ENCODE measurements at regions not wholly inside any gene's neighbourhood (a gene's known extent, or its start where the extent isn't known, plus 50 kb on each side); places are given as distances from the start of the nearest gene placed in this dataset.

DNA sequence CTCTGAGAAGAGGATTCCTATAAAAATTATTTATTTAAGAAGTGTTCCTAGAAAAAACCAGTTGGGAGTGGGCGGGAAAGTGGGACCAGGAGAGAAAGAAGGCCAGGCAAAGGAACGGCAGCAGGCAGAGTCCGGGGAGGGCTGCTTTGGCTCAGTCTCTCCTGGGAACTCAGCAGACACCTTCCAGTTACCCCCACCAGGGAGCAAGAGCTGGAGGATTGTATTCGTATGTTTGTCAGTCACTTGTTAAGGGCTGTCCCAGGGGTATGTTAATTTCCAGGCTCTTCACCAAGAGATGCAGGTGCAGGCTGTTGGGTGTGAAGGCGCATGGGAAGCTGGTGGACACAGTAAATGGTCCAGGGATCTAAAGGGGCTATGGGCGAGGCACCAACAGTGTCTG lies 53.0 kb upstream of the CHD6 start:
- H3K36me3 ChIP-seq (ENCODE audit: control insufficient read depth in 3 of 3, insufficient read depth in 2 of 3, low read depth in 1 of 3, low read length in 3 of 3): no peaks in the 10 kb centered on the region
- peaks cover 0 to 6% (median 5%) of the 10 kb centered on the region in 3 donors for H3K27me3 ChIP-seq (ENCODE audit: control insufficient read depth in 3 of 3, insufficient read depth in 3 of 3, low read length in 3 of 3)
- H3K4me1 ChIP-seq (ENCODE audit: control insufficient read depth in 3 of 3, insufficient read depth in 2 of 3, low read depth in 1 of 3, low read length in 2 of 3): no peaks in the 10 kb centered on the region
- 75 to 86% (median 79%) methylated on average over 6 of the region's 6 CpGs for WGBS, 3 donors
- FAIRE-seq: no peak
- no peak overlapping the region for H3K4me3 ChIP-seq (ENCODE audit: low read depth in 1 of 3, low read length in 3 of 3)
- DNase-seq: no peak
- no peak overlapping the region for H3K27ac ChIP-seq (ENCODE audit: low read depth in 1 of 3, low read length in 2 of 3)
- H3K9me3 ChIP-seq (ENCODE audit: control insufficient read depth in 2 of 2, insufficient read depth in 1 of 2, low read depth in 1 of 2, low read length in 1 of 2): peaks cover 0 to 3% of the 10 kb centered on the region in 2 donors

DNA sequence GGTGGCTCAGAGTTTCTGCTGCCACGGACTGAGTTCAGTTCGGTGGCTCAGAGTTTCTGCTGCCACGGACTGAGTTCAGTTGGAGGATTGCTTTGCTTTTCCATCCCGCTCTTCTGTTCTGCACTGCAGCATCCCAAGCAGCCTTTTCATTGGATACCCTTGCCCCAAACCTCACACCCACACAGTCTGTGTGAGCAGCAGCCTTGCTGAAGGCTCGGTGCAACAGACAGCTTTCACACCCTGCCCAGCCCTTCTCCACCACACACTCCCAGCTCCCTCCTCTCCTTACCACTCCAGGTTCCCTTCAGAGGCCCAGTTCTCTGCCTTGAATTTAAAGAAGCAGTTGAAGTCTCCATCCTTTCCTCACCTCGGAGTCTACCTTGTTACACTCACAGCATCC lies 52.5 kb upstream of the CHD6 start:
- 72 to 77% (median 75%) methylated on average over 6 of the region's 6 CpGs for WGBS, 3 donors
- DNase-seq: no peak
- peaks cover 0 to 3% of the 10 kb centered on the region in 2 donors for H3K9me3 ChIP-seq (ENCODE audit: control insufficient read depth in 2 of 2, insufficient read depth in 1 of 2, low read depth in 1 of 2, low read length in 1 of 2)
- peaks cover 0 to 6% (median 5%) of the 10 kb centered on the region in 3 donors for H3K27me3 ChIP-seq (ENCODE audit: control insufficient read depth in 3 of 3, insufficient read depth in 3 of 3, low read length in 3 of 3)
- FAIRE-seq: no peak
- H3K4me1 ChIP-seq (ENCODE audit: control insufficient read depth in 3 of 3, insufficient read depth in 2 of 3, low read depth in 1 of 3, low read length in 2 of 3): no peaks in the 10 kb centered on the region
- no peaks in the 10 kb centered on the region for H3K36me3 ChIP-seq (ENCODE audit: control insufficient read depth in 3 of 3, insufficient read depth in 2 of 3, low read depth in 1 of 3, low read length in 3 of 3)
- no peak overlapping the region for H3K4me3 ChIP-seq (ENCODE audit: low read depth in 1 of 3, low read length in 3 of 3)
- no peak overlapping the region for H3K27ac ChIP-seq (ENCODE audit: low read depth in 1 of 3, low read length in 2 of 3)

DNA sequence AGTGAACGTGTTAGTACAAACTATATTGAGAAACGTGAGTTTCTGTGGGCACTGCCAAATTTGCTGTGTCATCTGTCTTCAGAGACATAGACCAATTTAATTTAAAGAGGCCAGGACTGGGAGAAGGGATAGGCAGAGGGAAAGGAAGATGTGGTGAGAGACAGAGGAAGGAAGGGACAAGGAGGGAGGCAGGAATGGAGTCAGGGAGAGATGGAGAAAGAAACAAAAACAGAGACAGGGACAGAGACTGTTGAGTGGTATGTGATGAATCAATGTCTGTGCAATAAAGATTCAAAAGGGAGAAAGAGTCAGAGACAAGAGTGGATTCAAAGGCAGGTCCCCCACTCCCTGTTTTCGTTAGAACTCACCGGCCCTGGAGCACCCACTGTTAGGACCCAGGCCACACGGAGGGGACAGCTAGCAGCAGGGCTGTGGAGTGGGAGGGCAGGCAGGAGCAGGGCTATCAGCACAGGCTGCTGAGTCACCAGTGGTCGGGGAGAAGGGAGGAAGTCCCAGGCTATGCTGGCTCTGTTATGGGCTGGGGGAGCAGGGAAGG lies 51.6 kb upstream of the CHD6 start:
- Histone ChIP-seq H3K36me3 (ENCODE audit: control insufficient read depth in 3 of 3, insufficient read depth in 2 of 3, low read depth in 1 of 3, low read length in 3 of 3) (no peaks in the 10 kb centered on the region), H3K4me3 (ENCODE audit: low read depth in 1 of 3, low read length in 3 of 3) (no peak overlapping the region), H3K4me1 (ENCODE audit: control insufficient read depth in 3 of 3, insufficient read depth in 2 of 3, low read depth in 1 of 3, low read length in 2 of 3) (no peaks in the 10 kb centered on the region), H3K9me3 (ENCODE audit: control insufficient read depth in 2 of 2, insufficient read depth in 1 of 2, low read depth in 1 of 2, low read length in 1 of 2) (peaks cover 0 to 3% of the 10 kb centered on the region in 2 donors), H3K27ac (ENCODE audit: low read depth in 1 of 3, low read length in 2 of 3) (no peak overlapping the region), H3K27me3 (ENCODE audit: control insufficient read depth in 3 of 3, insufficient read depth in 3 of 3, low read length in 3 of 3) (peaks cover 0 to 6% (median 5%) of the 10 kb centered on the region in 3 donors)
- DNase-seq: no peak
- FAIRE-seq: no peak
- 36 to 43% (median 38%) methylated on average over 6 of the region's 6 CpGs for WGBS, 3 donors

DNA sequence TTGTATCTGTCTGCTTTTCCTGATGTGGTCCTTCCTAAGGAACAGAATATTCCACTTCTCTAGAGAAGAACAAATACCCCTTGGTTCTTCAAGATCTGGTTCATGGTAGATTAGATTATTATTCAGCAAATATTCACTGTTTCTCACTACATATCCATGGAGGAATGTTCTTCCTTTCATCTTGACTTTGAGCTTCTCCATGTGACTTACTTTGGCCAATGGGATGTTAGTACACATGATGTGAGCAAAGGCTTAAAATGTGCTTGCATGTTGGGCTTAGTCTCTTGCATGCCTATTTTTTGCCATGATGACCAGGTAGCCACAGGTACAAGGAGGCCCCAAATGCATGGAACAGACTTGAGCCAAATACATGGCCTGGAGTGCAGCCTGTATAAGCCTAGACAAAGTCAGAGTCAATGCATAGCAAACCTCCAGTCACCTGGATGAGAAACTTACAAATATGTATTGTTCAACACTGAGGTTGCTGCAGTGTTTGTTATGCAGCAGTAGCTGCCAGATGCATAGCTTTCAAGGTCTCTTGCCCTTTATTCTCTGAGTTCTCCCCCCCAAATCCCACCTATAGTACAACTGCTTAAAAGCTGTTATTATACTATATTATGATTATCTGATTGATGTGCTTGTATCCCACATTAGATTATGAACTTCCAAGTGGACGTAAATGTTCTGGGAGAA lies 50.0 kb upstream of the CHD6 start:
- WGBS, 3 donors: 84 to 92% (median 89%) methylated on average over 1 of the region's 1 CpG
- FAIRE-seq (no peak), DNase-seq (no peak)
- H3K4me1 ChIP-seq (ENCODE audit: control insufficient read depth in 3 of 3, insufficient read depth in 2 of 3, low read depth in 1 of 3, low read length in 2 of 3): no peaks in the 10 kb centered on the region
- peaks cover 0 to 3% of the 10 kb centered on the region in 2 donors for H3K9me3 ChIP-seq (ENCODE audit: control insufficient read depth in 2 of 2, insufficient read depth in 1 of 2, low read depth in 1 of 2, low read length in 1 of 2)
- peaks cover 0 to 6% (median 5%) of the 10 kb centered on the region in 3 donors for H3K27me3 ChIP-seq (ENCODE audit: control insufficient read depth in 3 of 3, insufficient read depth in 3 of 3, low read length in 3 of 3)
- no peak overlapping the region for H3K27ac ChIP-seq (ENCODE audit: low read depth in 1 of 3, low read length in 2 of 3)
- H3K4me3 ChIP-seq (ENCODE audit: low read depth in 1 of 3, low read length in 3 of 3): no peak overlapping the region
- no peaks in the 10 kb centered on the region for H3K36me3 ChIP-seq (ENCODE audit: control insufficient read depth in 3 of 3, insufficient read depth in 2 of 3, low read depth in 1 of 3, low read length in 3 of 3)

All from small intestine (tissue), 7 donors.